ENCODE measurements at regions not wholly inside any gene's neighbourhood (a gene's known extent, or its start where the extent isn't known, plus 50 kb on each side); places are given as distances from the start of the nearest gene placed in this dataset.

DNA sequence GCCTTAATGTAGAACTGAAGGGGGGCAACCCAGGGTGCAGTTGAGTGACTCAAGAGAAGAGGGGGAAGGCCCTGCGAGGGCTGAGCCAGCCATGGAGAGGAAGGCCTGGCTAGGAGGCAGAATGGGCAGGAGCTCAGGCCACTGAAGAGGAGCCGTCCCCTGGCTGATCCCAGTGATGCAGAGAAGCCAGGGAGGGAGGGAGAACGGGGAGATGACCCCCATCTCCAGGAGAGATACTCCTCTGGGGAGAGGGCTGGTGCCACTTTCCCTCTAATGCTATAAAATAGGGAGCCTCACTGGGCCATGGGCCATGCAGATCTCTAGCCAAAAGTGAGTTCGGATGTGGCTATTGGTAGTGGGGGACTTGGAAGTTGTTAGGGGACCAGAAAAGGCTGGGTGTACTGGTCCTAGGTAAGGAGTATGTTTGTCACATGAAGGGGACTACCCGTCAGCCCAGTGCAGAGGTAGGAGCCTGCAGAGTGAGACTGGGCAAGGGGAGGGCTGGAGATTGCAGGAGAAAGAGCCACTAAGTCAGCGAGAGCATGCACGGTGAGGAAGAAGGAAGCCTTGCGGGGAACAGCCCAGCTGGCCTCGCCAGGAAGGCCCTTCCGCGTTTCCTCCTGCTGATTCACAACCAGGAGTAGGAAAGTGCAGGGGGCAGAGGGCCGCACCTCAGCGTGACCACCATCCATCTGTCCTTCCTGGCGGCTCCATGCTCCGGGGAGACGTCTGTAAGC lies 347.6 kb downstream of the TCERG1L start:
- TF ChIP-seq, protein P1, sequence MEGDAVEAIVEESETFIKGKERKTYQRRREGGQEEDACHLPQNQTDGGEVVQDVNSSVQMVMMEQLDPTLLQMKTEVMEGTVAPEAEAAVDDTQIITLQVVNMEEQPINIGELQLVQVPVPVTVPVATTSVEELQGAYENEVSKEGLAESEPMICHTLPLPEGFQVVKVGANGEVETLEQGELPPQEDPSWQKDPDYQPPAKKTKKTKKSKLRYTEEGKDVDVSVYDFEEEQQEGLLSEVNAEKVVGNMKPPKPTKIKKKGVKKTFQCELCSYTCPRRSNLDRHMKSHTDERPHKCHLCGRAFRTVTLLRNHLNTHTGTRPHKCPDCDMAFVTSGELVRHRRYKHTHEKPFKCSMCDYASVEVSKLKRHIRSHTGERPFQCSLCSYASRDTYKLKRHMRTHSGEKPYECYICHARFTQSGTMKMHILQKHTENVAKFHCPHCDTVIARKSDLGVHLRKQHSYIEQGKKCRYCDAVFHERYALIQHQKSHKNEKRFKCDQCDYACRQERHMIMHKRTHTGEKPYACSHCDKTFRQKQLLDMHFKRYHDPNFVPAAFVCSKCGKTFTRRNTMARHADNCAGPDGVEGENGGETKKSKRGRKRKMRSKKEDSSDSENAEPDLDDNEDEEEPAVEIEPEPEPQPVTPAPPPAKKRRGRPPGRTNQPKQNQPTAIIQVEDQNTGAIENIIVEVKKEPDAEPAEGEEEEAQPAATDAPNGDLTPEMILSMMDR (conservative IDR thresholded peaks at IDR 0.05 in 1 of 2, IDR thresholded peaks at IDR 0.05 in 1 of 2; ENCODE audit: extremely low read depth in 1 of 2, insufficient read depth in 1 of 2, low read depth in 1 of 2, low read length in 2 of 2), result no peak
- no peak for TF ChIP-seq EZH2 (IDR thresholded peaks at IDR 0.05; ENCODE audit: borderline replicate concordance, low read length)
